Suprapubic skin (tissue), 4 donors: ENCODE measurements at regions not wholly inside any gene's neighbourhood (a gene's known extent, or its start where the extent isn't known, plus 50 kb on each side); places are given as distances from the start of the nearest gene placed in this dataset.

Source experiments
- CTCF ChIP-seq, 2 donors: fragments of 200-600 bp in 1 of 2; fragments of 450-650 bp in 1 of 2; sonication (generic) in 1 of 2; IDR thresholded peaks; one replicate each; pipeline ENCODE4 v1.5.1; 2016 to 2019; ENCODE audit warnings: antibody characterized with exemption in 2 of 2, mild to moderate bottlenecking in 1 of 2, moderate library complexity in 1 of 2
- EP300 ChIP-seq: sonication (generic); formaldehyde crosslinking; IDR thresholded peaks from one replicate; pipeline ENCODE4 v1.6.1; 2017; ENCODE audit warnings: antibody characterized with exemption
- POLR2A ChIP-seq, 2 donors: fragments of 450-650 bp; IDR thresholded peaks; one replicate each; pipeline ENCODE4 v1.6.1; 2017; ENCODE audit warnings: antibody characterized with exemption in 2 of 2, mild to moderate bottlenecking in 2 of 2, moderate library complexity in 2 of 2
- POLR2AphosphoS5 ChIP-seq, 3 donors: sonication (generic); formaldehyde crosslinking; IDR thresholded peaks; one replicate each; pipeline ENCODE4 v1.6.1; 2017; ENCODE audit warnings: antibody characterized with exemption in 3 of 3

- TF ChIP-seq POLR2A (IDR thresholded peaks at IDR 0.05): no peak
- no peak for TF ChIP-seq CTCF (IDR thresholded peaks at IDR 0.05)
- no peak for TF ChIP-seq EP300
- TF ChIP-seq POLR2AphosphoS5 (IDR thresholded peaks at IDR 0.05): no peak
These were observed 118.3 kb upstream of the ATP1A1 start for GRCh38 chr1:116254776-116255175.
